ENCODE measurements at regions not wholly inside any gene's neighbourhood (a gene's known extent, or its start where the extent isn't known, plus 50 kb on each side); places are given as distances from the start of the nearest gene placed in this dataset.

- Histone ChIP-seq H3K27me3 (ENCODE audit: control insufficient read depth, extremely low read depth, insufficient read depth, low read length) (no peaks in the 10 kb centered on the region), H3K36me3 (ENCODE audit: control insufficient read depth in 2 of 2, extremely low read depth in 1 of 2, insufficient read depth in 2 of 2, low read length in 2 of 2) (peaks cover 2 to 25% of the 10 kb centered on the region in 2 experiments), H3K9me3 (ENCODE audit: control insufficient read depth, low read depth, low read length) (peaks cover 11% of the 10 kb centered on the region), H3K9ac (ENCODE audit: control insufficient read depth, extremely low read depth, insufficient read depth, low read length) (peak overlapping the region; percentile 82), H4K20me1 (ENCODE audit: control insufficient read depth, extremely low read depth, insufficient read depth, low read length) (no peaks in the 10 kb centered on the region), H3K79me2 (ENCODE audit: control insufficient read depth, insufficient read depth, low read length) (peaks cover 60% of the 10 kb centered on the region), H3K9me1 (ENCODE audit: control insufficient read depth, extremely low read depth, insufficient read depth, low read length) (no peaks in the 10 kb centered on the region), H3K4me2 (ENCODE audit: control insufficient read depth, extremely low read depth, insufficient read depth, low read depth, low read length) (peak overlapping the region; percentile 88), H3K4me1 (ENCODE audit: control insufficient read depth, extremely low read depth, insufficient read depth, low read length) (peaks cover 56% of the 10 kb centered on the region), H3K4me3 (ENCODE audit: control insufficient read depth in 2 of 3, extremely low read depth in 1 of 3, insufficient read depth in 2 of 3, low read depth in 1 of 3, low read length in 3 of 3) (peak overlapping the region; percentile 50 to 97 (median 96)), H2AFZ (ENCODE audit: control insufficient read depth, low read length) (no peak overlapping the region), H3K27ac (ENCODE audit: control insufficient read depth, insufficient read depth, low read length) (peak overlapping the region; percentile 83)
- TF ChIP-seq EZH2 (IDR thresholded peaks at IDR 0.05; ENCODE audit: low read length), result no peak
- TF ChIP-seq, protein P1, sequence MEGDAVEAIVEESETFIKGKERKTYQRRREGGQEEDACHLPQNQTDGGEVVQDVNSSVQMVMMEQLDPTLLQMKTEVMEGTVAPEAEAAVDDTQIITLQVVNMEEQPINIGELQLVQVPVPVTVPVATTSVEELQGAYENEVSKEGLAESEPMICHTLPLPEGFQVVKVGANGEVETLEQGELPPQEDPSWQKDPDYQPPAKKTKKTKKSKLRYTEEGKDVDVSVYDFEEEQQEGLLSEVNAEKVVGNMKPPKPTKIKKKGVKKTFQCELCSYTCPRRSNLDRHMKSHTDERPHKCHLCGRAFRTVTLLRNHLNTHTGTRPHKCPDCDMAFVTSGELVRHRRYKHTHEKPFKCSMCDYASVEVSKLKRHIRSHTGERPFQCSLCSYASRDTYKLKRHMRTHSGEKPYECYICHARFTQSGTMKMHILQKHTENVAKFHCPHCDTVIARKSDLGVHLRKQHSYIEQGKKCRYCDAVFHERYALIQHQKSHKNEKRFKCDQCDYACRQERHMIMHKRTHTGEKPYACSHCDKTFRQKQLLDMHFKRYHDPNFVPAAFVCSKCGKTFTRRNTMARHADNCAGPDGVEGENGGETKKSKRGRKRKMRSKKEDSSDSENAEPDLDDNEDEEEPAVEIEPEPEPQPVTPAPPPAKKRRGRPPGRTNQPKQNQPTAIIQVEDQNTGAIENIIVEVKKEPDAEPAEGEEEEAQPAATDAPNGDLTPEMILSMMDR (optimal IDR thresholded peaks at IDR 0.05 in 1 of 3, IDR thresholded peaks at IDR 0.05 in 1 of 3, conservative IDR thresholded peaks at IDR 0.05 in 1 of 3; ENCODE audit: extremely low read depth in 1 of 3, insufficient read depth in 2 of 3, low read length in 3 of 3), result no peak
- peak; percentile 96 for FAIRE-seq
- DNase-seq (ENCODE audit: low read depth, low spot score), result peak; percentile 82
- dilution Hi-C loops (cut with MboI; ENCODE audit: extremely low pct_ligation_motif_present, low sequenced_read_pairs), result no loop called here
Observed at GRCh38 chr11:122179961-122180834, 64.2 kb upstream of the BLID start.

- peak; percentile 78 for FAIRE-seq
- peak overlapping the region; percentile 83 for H3K27ac ChIP-seq (ENCODE audit: control insufficient read depth, insufficient read depth, low read length)
Observed at GRCh38 chr11:122178795-122179194, 62.8 kb upstream of the BLID start.

More at GRCh38 chr11:122178795-122179194, 62.8 kb upstream of the BLID start:
- Histone ChIP-seq H3K36me3 (ENCODE audit: control insufficient read depth in 2 of 2, extremely low read depth in 1 of 2, insufficient read depth in 2 of 2, low read length in 2 of 2) (peaks cover 0 to 20% of the 10 kb centered on the region in 2 experiments), H3K4me1 (ENCODE audit: control insufficient read depth, extremely low read depth, insufficient read depth, low read length) (peaks cover 63% of the 10 kb centered on the region), H3K4me2 (ENCODE audit: control insufficient read depth, extremely low read depth, insufficient read depth, low read depth, low read length) (peak overlapping the region; percentile 88), H2AFZ (ENCODE audit: control insufficient read depth, low read length) (no peak overlapping the region), H3K79me2 (ENCODE audit: control insufficient read depth, insufficient read depth, low read length) (peaks cover 65% of the 10 kb centered on the region), H4K20me1 (ENCODE audit: control insufficient read depth, extremely low read depth, insufficient read depth, low read length) (no peaks in the 10 kb centered on the region), H3K4me3 (ENCODE audit: control insufficient read depth in 2 of 3, extremely low read depth in 1 of 3, insufficient read depth in 2 of 3, low read depth in 1 of 3, low read length in 3 of 3) (peak overlapping the region; percentile 50 to 97 (median 96)), H3K9me3 (ENCODE audit: control insufficient read depth, low read depth, low read length) (no peaks in the 10 kb centered on the region), H3K9ac (ENCODE audit: control insufficient read depth, extremely low read depth, insufficient read depth, low read length) (peak overlapping the region; percentile 82), H3K27me3 (ENCODE audit: control insufficient read depth, extremely low read depth, insufficient read depth, low read length) (no peaks in the 10 kb centered on the region), H3K9me1 (ENCODE audit: control insufficient read depth, extremely low read depth, insufficient read depth, low read length) (no peaks in the 10 kb centered on the region)
- dilution Hi-C loops (cut with MboI; ENCODE audit: extremely low pct_ligation_motif_present, low sequenced_read_pairs), result no loop called here
- TF ChIP-seq EZH2 (IDR thresholded peaks at IDR 0.05; ENCODE audit: low read length), result no peak
- TF ChIP-seq, protein P1 (optimal IDR thresholded peaks at IDR 0.05 in 1 of 3, IDR thresholded peaks at IDR 0.05 in 1 of 3, conservative IDR thresholded peaks at IDR 0.05 in 1 of 3; ENCODE audit: extremely low read depth in 1 of 3, insufficient read depth in 2 of 3, low read length in 3 of 3), result no peak
- no peak for DNase-seq (ENCODE audit: low read depth, low spot score)
